IMR-90 (cell line): ENCODE measurements at regions not wholly inside any gene's neighbourhood (a gene's known extent, or its start where the extent isn't known, plus 50 kb on each side); places are given as distances from the start of the nearest gene placed in this dataset.

ENCODE experiments used
- BHLHE40 ChIP-seq: fragments of 150-350 bp; IDR thresholded peaks from 2 replicates; pipeline ENCODE4 v1.6.1; 2016; ENCODE audit warnings: mild to moderate bottlenecking, low read depth, low read length
- CEBPB ChIP-seq: IDR thresholded peaks from 2 replicates; pipeline ENCODE4 v1.6.1; 2012; ENCODE audit warnings: low read depth, low read length, improper control_type of control experiment
- CHD1 ChIP-seq: IDR thresholded peaks from 2 replicates; pipeline ENCODE4 v1.6.1; 2012; ENCODE audit warnings: low read depth, low read length, improper control_type of control experiment
- CTCF ChIP-seq: conservative IDR thresholded peaks from 2 replicates; pipeline ENCODE4 v1.5.1; 2012; ENCODE audit warnings: mild to moderate bottlenecking, low read depth, low read length, improper control_type of control experiment
- FOS ChIP-seq: fragments of 150-350 bp; IDR thresholded peaks from 2 replicates; pipeline ENCODE4 v1.6.1; 2016; ENCODE audit warnings: low read depth, low read length
- MAFK ChIP-seq: IDR thresholded peaks from 2 replicates; pipeline ENCODE4 v1.6.1; 2012; ENCODE audit warnings: low read depth, low read length, improper control_type of control experiment
- MAZ ChIP-seq: IDR thresholded peaks from 2 replicates; pipeline ENCODE4 v1.6.1; 2012; ENCODE audit warnings: low read depth, mild to moderate bottlenecking, low read length, improper control_type of control experiment, moderate library complexity, borderline replicate concordance
- NFE2L2 ChIP-seq: fragments of 150-350 bp; IDR thresholded peaks from 2 replicates; pipeline ENCODE4 v1.6.1; 2016; ENCODE audit warnings: low read depth, mild to moderate bottlenecking, low read length
- POLR2A ChIP-seq: IDR thresholded peaks from 2 replicates; pipeline ENCODE4 v1.6.1; 2012; ENCODE audit warnings: mild to moderate bottlenecking, low read depth, low read length
- RAD21 ChIP-seq: IDR thresholded peaks from 2 replicates; pipeline ENCODE4 v1.6.1; 2012; ENCODE audit warnings: low read length, improper control_type of control experiment
- SMC3 ChIP-seq: fragments of 150-350 bp; IDR thresholded peaks from 2 replicates; pipeline ENCODE4 v1.6.1; 2016; ENCODE audit warnings: low read depth, mild to moderate bottlenecking, antibody characterized with exemption, low read length, moderate library complexity
- USF2 ChIP-seq: fragments of 150-350 bp; IDR thresholded peaks from 2 replicates; pipeline ENCODE4 v1.6.1; 2017; ENCODE audit warnings: mild to moderate bottlenecking, antibody characterized with exemption, low read length, low read depth

GRCh38 chr13:59442461-59442860 is 721.3 kb downstream of the DIAPH3 start:
- no peak for TF ChIP-seq SMC3
- no peak for TF ChIP-seq MAZ
- TF ChIP-seq FOS = no peak
- no peak for TF ChIP-seq MAFK
- no peak for TF ChIP-seq CHD1
- TF ChIP-seq CEBPB = no peak
- TF ChIP-seq CTCF = no peak
- no peak for TF ChIP-seq BHLHE40
- TF ChIP-seq USF2 = no peak
- no peak for TF ChIP-seq RAD21
- no peak for TF ChIP-seq NFE2L2
- TF ChIP-seq POLR2A = no peak
